GM12872 (cell line): ENCODE measurements at regions not wholly inside any gene's neighbourhood (a gene's known extent, or its start where the extent isn't known, plus 50 kb on each side); places are given as distances from the start of the nearest gene placed in this dataset.

ENCODE experiments used
- CTCF ChIP-seq: IDR thresholded peaks from 3 replicates; pipeline ENCODE4 v1.5.1; 2011; ENCODE audit warnings: low read depth, mild to moderate bottlenecking, low read length, moderate library complexity; ENCODE audit not compliant: insufficient read depth

DNA sequence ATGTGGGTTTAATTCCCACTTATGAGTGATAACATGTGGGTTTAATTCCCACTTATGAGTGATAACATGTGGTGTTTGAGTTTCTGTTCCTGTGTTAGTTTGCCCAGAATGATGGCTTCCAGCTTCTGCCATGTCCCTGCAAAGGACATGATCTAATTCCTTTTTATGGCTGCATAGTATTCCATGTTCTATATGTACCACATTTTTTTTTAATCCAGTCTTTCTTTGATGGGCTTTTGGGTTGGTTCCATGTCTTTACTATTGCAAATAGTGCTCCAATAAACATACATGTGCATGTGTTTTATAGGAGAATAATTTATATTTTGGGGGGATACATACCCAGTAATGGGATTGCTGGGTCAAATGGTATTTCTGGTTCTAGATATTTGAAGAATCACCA, 317.8 kb downstream of the MMUT start:
- no peak for TF ChIP-seq CTCF

GRCh38 chr6:49142421-49143151, 320.5 kb downstream of the MMUT start:
- no peak for TF ChIP-seq CTCF

GRCh38 chr6:49121970-49122369, 341.1 kb downstream of the MMUT start:
- no peak for TF ChIP-seq CTCF

GRCh38 chr6:49118478-49118877, 344.6 kb downstream of the MMUT start:
- TF ChIP-seq CTCF, result no peak

GRCh38 chr6:49110916-49111315, 352.1 kb downstream of the MMUT start:
- TF ChIP-seq CTCF, result no peak

DNA sequence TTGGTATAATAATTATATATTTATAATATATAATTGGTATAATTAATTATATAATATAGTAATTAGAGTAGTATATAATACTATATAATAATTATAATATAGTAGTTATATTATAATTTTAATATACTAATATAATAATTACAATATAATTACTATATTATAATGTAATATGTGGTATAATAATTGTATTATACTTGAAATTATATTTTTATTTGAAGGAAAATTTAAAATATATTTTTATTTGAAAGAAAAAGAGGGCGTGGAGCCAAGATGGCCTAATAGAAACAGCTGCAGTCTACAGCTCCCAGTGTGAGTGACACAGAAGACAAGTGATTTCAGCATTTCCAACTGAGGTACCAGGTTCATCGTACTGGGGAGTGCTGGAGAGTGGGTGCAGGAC, 365.9 kb downstream of the MMUT start:
- TF ChIP-seq CTCF, result no peak

DNA sequence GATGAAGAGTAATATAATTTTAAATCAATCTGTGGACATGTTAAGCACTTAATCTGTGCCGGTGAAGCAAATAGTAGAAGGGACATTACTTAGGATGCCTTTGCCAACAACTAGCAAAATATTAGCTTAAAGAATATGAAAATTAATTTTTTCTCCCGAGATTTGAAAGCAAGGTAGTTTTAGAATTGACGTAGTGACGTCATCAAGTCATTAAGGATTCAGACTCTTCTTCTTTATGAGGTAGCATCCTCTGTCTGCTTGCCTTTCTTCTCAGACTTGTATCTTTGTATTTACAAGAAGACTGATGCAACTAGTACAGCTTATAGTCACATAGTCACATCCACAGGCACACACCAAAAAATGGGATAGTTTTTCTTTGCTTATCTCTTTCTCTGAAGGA, 374.4 kb downstream of the MMUT start:
- no peak for TF ChIP-seq CTCF

- no peak for TF ChIP-seq CTCF
Observed at GRCh38 chr6:49087369-49087768, 375.7 kb downstream of the MMUT start.
